ENCODE measurements at regions not wholly inside any gene's neighbourhood (a gene's known extent, or its start where the extent isn't known, plus 50 kb on each side); places are given as distances from the start of the nearest gene placed in this dataset.

DNA sequence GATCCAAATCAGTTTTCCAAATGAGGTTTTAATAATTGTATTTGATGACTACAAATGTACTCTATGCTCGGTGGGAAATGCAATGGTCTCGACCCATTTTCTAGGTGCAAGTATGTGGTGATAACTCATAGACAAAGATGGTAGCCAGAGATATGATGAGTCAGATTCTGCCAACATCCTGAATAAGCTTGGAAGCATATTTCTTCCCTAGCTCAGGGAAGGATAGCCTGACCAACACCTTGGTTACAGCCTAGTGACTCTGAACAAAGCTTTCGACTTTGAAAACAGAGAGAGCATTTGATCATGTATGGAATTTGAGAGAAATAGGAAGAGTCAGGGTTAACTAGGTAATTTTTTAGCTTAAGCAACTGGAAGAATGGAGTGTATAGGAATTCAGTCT is 128.3 kb upstream of the MYOCD start:
- DNase-seq: no peak

DNA sequence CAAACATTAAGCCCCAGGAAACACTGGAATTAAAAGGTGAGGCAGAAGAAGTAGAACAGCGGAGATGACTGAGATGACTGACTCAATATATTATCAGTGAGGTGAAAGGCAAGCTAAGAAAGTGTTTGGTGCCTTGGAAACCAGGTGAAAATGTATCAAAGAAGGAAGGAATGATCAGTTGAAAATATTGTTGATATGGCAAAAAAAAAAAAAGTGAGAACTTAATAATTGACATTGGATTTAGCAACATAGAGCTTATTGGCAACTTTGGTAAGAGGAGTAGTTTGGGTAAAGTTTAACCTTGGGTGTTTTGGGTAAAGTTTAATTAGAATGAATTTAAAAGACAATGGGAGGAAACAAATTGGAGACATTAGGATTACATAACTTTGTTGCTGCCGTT is 127.7 kb upstream of the MYOCD start:
- DNase-seq: no peak

DNA sequence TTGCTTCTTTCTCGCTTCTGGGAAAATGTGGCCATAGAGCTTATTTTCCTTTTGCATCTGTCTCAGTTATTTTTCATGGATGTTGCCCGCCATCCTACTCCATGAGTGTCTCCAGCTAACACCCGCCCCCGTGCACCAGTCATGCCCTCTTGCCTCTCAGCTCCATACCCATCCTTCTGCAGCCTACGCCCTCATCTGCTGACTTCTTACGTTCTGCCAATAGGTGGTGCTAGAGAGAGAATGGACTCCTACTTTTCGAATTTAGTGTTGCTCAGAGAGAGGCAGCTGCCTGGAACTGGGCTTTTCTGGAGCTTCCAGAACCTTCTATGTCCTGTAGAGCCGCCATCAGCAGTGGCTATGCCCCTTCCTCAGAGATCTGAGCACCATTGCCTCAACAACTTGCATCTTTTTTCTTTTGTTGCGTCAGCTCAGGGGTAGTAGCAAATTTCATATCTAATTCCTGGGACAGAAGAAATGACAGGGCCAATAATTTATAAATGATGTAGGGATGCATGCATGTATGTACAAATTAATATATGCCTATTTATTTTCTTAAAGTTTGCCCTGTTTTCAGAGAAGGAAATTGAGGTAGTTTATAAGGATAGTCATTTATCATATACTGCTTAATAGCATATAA is 119.7 kb upstream of the MYOCD start:
- peak; percentile 5 to 31 for DNase-seq

DNA sequence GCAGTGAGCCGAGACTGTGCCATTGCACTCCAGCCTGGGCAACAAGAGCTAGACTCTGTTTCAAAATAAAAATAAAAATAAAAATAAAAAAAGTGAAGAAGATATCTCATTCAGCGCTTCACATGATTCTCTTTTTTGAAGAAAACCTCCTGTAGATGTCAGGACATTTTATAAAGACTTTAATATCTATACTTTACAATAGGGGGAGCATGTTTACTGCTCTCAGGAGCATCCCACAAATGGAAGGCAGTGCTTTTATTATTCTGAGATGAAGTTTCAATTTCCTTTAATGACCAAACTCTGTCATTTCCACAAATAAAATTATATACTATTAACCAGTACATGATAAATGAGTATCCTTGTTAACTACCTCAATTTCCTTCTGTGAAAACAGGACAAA is 118.7 kb upstream of the MYOCD start:
- no peak for DNase-seq

DNA sequence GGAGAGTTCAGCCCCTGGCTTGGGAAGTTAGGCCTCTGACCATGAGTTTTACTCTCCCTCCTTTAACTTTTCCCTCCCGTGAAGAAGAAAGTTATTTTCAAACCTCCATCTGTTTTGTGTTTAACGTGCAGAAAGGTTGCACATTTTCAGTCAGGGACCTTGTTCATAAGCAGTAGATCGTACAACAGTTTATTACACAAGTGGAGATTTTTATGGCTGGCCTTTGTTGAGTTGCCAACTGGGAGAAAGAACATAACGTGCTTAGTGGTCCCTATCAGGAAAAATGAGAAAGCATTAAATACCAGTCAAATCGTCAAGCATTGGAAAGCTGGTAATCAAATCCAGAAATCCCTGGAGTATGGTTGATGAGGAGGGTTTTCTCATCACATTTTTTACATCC is 117.9 kb upstream of the MYOCD start:
- no peak for DNase-seq

DNA sequence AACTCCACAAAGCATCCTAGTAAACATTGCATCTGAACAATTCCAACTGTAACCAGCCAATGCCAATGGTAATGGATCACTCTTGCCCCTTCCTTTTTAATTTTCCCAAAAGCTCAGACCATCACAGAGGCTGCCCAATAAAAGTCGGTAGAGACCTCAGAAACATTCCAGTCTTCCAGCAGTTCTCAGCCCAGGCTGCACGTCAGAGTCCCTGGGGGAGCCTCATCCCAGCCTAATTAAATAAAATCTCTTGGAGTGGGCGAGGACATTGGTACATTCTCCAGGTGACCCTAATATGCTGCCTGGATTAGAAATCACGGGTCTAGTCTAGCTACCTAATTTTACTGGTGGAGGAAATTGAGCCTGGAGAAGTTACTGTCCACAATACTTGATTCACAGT is 117.1 kb upstream of the MYOCD start:
- no peak for DNase-seq

DNA sequence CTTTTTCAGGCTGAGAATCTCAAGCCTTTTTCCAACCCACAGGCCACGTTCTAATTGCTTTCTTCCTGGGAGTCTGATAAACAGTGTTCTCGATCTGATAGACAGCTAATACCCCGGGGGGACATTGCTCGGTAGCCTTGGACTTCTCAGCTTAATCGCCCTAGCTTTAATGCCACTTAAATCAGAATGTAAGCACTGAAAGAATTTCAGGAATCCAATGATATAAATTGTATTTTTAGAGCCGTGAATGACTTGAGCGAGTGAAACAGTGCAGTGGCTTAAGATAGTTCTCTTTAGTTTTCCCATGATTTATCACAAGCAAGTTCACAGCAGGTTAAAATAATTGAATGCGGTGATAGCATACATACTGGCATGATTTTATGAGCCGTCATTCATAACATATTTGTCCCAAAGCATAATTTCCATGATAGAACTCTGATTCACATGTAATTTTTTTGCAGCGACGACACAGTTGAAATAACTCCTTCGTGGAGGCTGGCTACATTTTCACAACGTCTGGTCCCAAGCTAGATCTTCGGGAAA is 116.1 kb upstream of the MYOCD start:
- no peak for DNase-seq

DNA sequence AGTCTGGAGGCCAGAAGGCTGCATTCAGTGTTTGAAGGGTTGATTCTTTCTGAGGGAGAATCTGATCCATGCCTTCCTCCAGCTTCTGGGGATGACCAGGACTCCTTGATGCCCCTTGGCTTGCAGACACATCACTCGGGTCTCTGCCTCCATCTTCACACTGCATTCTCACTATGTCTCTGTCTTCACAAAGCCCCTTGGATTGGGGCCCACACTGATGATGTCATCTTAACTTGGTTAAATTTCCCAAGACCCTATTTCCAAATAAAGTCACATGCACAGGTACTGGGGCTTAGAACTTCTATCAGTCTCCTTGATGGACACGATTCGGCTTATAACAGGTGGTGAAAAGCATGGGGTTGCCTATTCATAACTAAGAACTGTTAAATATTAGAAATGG is 112.1 kb upstream of the MYOCD start:
- no peak for DNase-seq

DNA sequence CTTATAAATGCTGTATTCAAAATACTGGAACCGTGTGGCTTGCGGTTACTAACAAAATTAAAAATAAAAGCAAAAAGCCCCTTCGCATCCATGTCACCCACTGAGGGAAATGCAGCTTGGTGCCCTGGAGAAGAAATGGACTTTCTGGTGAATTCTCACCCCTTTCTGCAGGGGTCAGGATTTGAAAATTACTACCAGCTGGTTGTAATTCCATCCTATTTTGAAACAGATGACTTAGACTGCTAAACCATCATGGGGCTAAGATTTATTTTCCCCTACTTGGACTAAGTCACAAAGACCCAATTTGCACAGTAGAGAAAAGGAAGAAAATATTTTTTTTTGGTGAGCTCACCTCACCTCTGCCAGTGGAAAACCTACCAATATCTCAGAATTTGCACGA is 111.4 kb upstream of the MYOCD start:
- DNase-seq: no peak

DNA sequence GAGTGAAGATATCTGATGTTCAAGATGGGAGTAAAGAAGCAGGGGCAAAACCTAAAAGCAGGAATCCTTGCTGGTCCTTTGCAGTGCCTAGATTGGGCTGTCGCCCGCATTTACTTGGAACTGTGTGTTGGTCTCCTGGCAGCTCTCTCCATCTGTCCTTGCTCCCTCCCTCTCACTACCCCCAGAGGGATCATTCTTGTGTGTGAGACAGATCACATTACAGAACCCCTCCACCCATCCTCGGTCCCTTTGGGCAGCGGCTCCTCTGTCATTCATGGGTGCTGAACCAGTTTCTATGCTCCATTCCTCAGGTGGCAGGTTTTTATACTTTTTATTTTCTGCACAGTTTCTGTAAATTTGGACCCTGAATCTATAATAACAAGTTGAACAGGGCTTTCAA is 99.4 kb upstream of the MYOCD start:
- DNase-seq: no peak

DNA sequence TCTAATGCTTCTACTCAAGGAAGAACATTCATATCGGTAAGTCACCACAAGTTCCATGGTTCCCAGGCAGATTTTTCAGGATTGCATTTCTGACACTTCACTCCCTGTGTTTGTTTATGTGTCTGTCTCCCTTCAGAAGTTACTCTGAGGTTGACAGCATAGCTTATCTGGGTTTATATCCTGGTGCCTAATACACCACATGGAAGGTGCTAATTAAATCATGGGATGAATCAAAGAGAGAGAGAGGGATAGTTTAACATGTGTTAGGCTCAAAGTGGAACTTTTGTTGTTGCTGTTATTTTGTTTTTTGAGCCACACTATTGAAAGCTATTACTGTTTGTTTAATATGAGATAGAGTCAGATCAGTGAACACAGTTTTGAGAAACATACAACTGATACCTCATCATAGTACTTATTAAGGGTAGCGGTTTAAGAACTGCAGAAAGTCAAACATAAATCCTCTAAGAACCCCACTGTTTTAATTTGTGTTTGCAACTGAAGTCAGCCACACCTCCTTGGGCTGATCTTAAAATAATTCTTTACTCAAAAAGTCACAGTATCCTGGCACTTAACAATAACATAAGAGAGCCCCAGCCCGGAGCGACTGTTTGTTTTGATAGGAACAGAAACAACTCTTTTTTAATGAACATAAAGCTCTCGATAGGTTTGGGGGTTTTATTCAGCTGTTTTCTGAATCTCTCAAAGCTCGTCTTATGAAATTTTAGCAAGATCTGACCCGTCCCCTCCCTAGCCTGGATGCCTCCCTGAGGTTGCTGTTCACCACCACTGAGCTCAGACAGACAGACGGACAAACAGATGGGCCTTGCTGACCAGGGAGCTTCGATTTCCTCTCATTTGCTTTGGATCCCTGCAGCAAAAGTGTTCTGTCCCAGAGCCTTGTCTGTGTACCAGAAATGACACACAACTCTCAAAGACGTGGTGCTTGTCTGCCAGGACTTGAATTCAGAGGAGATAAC is 98.3 kb upstream of the MYOCD start:
- no peak for DNase-seq

DNA sequence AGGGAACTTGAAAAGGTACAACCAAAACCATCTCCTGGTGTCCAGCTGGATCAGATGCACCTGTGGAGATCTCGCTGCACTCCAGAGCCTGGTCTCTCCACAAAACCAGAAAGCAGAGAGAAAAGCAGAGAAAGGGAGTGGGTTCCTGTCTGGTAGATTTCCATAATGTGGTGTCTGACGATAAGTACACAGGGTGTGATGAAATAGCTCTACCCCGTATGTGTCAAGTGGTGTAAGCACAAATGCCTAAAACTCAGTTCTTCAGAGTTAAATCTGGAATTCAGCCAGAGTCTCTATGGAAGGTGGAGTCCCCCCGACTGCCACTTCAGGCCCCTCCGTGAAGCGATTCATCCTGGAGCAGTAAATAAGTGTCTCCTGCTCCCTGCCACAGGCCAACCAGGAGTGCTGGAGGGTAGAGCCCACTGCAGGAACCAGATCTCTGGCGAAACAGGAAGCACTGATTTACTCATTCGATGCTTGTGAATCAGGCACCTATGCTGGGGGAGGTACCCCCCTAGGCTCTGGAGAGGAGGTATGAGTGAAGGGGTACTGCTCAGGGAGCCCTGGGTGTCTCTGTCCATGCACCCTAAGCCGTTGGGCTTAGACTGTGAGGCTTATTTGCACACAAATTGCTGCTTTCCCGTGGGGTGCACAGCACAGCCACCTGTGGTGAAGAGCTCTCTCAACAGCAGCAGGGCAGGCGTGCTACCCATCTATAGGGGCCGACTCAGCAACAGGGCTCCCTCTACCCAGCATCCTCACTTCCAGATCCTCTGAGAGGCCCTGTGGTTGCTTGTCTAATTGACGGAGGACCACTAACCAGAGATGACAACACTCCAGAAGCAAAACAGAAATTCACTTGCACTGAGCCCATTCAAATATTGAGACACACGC is 97.1 kb upstream of the MYOCD start:
- no peak for DNase-seq

DNA sequence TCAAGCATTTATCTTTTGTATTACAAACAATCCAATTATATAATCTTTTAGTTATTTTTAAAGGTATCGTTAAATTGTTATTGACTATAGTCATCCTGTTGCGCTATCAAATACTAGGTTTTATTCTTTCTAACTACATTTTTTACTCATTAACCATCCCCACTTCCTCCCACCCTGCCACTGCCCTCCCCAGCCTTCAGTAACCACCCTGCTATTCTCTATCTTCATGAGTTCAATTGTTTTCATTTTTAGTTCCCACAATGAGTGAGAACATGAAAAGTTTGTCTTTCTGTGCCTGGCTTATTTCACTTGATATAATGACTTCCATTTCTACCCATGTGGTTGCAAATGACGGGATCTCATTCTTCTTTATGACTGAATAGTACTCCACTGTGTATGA is 94.1 kb upstream of the MYOCD start:
- no peak for DNase-seq

DNA sequence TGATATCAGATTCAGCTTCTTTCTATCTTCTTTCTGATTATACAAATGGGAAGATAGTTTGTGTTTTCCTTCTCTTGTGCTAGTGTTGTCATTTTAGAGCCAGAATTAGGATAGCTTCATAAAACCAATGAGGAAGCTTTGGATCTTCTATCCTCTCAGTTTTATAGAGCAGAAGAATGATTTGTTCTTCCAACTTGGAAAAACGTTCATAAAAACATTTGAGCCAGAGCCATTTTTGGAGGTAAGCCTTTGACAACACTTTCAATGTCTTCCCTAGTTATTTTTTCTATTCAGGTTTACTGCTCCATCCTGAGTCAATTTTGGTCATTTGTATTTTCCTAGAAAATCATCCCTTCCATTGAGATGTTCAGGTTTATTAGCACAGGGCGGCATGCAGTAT is 91.2 kb upstream of the MYOCD start:
- DNase-seq: no peak

DNA sequence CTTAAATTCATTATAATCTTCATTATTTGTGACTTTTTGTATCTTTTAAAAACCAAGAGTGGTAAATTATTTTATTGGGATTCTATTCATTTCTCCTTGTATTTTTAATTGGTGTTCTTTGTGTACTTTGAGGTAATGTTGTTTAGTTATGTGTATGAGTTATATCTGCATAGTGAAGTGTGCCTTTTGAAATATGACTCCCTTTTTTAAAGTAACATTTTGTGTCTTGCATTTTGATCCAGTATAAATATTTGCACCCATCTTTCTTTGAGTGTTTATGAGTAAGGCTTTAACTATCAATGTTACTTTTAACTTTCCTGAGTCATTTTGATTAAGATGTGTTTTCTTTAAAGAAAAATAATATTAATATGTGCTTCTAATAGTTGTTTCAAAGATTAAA is 90.0 kb upstream of the MYOCD start:
- no peak for DNase-seq

DNA sequence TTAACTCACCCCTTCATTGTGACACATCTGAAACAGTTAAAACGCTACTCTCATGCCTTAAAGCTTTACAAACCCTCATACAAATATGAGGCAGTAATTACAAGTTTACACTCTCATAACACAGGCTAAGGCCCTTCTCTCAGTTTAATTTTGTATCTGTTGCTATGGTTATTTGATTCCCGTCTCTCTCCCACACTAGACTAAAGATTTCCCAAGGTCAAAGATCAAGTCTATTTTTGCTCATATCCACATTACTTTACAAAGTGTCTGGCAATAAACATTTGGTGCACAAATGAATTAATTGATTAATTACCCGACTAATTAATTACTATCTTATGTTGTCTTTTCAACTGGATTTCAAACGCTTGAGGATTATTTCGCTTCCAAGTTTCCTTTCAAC is 86.4 kb upstream of the MYOCD start:
- DNase-seq: no peak

DNA sequence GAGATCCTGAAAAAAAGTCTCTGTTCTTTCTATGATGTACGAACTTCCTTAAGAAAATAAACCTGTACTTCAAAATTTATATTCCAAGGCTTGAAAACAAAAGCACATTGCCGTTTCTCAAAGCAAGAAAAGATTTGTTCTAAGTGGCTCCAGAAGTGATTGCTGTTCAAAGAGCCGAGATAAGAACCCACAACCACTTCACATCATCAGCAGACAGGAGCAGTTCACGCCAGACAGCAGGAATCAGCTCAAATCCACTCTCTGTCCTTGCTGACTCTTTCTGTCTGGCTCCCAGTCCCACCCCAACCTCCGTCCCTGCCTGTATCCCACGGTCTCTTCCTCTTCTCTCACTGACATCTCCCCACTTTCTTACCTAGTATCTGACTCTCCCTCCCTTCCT is 85.0 kb upstream of the MYOCD start:
- DNase-seq: no peak

DNA sequence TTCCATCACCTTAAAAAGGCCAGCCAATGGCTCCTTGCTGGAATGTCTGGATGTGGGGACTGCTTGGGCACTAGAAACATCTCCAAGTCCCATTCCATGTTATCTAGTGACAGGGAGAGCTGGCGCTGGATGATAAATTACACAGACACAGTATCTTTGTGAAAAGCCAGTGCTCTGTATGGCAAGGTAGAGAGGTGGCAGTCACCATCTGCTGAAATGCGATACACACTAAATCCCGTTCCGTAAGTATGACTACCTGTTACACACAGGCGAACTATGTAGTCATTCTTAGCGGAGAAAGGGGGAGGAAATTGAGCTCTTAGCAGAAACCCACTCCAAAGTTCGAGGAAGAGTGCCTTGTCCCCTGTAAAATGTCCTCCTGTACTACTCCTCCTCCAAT is 81.0 kb upstream of the MYOCD start:
- DNase-seq: no peak

DNA sequence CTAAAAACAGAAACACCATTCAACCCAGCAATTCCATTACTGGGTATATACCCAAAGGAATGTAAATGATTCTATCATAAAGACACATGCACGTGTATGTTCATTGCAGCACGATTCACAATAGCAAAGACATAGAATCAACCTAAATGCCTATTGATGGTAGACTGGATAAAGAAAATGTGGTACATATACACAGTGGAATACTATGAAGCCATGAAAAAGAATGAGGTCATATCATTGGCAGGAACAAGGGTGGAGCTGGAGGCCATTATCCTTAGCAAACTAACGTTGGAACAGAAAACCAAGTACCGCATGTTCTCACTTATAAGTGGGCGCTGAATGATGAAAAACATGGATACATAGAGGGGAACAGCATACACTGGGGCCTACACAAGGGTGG is 77.2 kb upstream of the MYOCD start:
- no peak for DNase-seq

DNA sequence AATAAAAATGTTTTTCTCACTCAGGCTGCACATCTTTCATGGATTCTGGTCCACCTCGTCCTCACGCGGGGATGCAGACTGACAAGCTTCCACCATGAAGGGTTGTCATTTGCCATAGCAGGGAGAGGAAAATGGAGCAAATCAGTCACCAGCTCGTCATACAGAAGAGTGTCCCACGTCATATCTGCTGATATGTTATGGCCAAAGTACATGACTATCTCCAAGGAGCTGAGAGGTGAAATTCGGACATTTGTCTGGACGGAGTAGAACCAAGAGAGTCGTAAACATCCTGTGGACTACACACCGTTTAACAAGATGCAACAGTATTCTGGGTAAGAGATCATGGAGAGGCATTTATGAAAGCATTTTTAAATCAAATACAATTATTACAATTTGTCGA is 75.3 kb upstream of the MYOCD start:
- DNase-seq: no peak

DNA sequence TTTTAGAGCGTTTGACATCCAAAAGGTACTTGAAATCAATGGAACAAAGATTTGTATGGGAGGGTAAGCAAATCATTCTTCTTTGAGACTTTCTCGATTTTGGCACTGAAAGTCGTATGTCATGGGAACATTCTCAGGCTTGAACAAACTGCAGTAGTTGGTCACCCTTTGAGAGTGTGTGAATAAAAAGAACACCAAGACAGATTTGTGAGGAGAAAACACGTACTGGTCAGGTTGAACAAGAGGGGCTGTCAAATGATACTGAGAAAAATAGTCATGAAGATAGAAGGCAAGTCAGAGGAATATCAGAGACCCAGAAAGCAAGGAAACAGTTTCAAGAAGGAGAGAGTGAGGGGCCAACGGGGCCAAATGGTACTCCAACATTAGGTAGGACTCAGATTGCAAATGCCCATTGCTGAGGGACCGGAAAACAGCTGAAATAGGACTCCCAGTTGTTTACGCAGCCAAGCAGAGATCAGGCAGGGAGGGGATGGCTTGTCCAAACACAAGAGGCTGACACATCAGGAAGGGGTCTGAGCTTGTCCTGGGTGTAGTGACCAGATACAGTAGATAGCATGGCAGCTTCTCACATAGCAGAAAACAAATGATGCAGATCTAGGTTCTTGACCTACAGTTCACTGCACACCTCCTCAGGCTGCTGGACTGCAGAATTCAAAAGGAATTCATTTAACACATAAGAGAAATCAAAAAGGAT is 74.5 kb upstream of the MYOCD start:
- no peak for DNase-seq

DNA sequence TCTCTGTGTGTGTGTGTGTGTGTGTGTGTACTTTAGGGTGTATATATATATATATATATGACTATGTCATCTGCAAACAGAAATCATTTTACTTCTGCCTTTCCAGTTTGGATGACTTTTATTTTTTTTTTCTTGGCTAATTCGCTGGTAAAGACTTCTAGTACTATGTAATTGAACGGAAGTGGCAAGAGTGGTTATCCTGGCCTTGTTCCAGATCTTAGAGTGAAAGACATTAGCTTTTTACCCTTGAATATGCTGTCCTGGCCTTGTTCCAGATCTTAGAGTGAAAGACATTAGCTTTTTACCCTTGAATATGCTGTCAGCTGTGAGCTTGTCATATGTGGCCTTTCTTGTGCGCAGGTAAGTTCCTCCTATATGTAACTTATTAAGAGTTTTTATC is 72.7 kb upstream of the MYOCD start:
- DNase-seq: no peak

DNA sequence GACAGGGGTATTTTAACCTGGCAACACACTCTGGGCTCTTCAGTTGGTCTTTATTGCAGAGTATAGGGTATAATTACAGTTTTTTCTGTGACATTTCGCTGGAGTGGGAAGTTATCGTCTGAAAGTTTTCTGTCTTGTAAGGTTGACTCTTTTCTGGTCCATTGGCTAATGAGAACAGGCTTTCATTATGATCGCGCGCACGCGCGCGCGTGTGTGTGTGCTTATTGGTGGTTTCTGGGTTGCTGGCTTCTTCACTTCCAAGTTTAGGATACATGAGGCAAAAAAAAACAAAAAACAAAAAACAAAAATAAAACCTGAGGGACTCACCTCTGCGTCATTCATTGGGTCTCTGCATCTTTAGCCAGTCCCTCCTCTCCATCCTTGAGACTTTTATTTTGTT is 68.7 kb upstream of the MYOCD start:
- DNase-seq: no peak
